ENCODE measurements at regions not wholly inside any gene's neighbourhood (a gene's known extent, or its start where the extent isn't known, plus 50 kb on each side); places are given as distances from the start of the nearest gene placed in this dataset.

- POLR2A ChIA-PET = no interaction called here
- Histone ChIP-seq H3K4me3 (no peak overlapping the region), H3K27ac (no peak overlapping the region), H3K4me2 (no peak overlapping the region), H3K4me1 (no peaks in the 10 kb centered on the region), H3K9me3 (no peaks in the 10 kb centered on the region)
- FAIRE-seq (no peak), ATAC-seq (no peak), DNase-seq (ENCODE audit: low read depth in 1 of 2, low spot score in 1 of 2) (no peak)
- CTCF ChIA-PET = no interaction called here
- 36% methylated on average over 6 of the region's 6 CpGs for WGBS (ENCODE audit: missing lambda C conversion rate)
- no peak for TF ChIP-seq RCOR1 (IDR thresholded peaks at IDR 0.05; ENCODE audit: low read depth, low read length)
- no peak for TF ChIP-seq RAD21 (conservative IDR thresholded peaks at IDR 0.05 in 1 of 2, IDR thresholded peaks at IDR 0.05 in 1 of 2)
- no peak for TF ChIP-seq ATOH8 (CRISPR knock-in tag; IDR thresholded peaks at IDR 0.05; ENCODE audit: low read depth)
- no peak for TF ChIP-seq FOSL2 (IDR thresholded peaks at IDR 0.05)
- TF ChIP-seq FOSL2 (CRISPR knock-in tag; IDR thresholded peaks at IDR 0.05) = no peak
- no peak for TF ChIP-seq NPAS2 (CRISPR knock-in tag; IDR thresholded peaks at IDR 0.05; ENCODE audit: borderline replicate concordance)
- no peak for TF ChIP-seq RARB (CRISPR knock-in tag; IDR thresholded peaks at IDR 0.05)
- no peak for TF ChIP-seq RFX5 (IDR thresholded peaks at IDR 0.05)
Observed at GRCh38 chr3:59519094-59519493, 469.3 kb upstream of the CFAP20DC start.

- Histone ChIP-seq H3K4me1 (no peaks in the 10 kb centered on the region), H3K9me3 (no peaks in the 10 kb centered on the region), H3K27ac (no peak overlapping the region), H3K4me2 (no peak overlapping the region), H3K4me3 (no peak overlapping the region)
- POLR2A ChIA-PET = no interaction called here
- DNase-seq (ENCODE audit: low read depth in 1 of 2, low spot score in 1 of 2) = no peak
- no peak for FAIRE-seq
- CTCF ChIA-PET = interaction anchor here (1.5 kb wide), 1 partner anchor 57 kb away, joined by 3 read pairs; no protein-coding TSS in a partner anchor
- ATAC-seq = no peak
- 70% methylated on average over 14 of the region's 14 CpGs for WGBS (ENCODE audit: missing lambda C conversion rate)
- no peak for TF ChIP-seq MAZ (IDR thresholded peaks at IDR 0.05; ENCODE audit: borderline replicate concordance, low read depth, low read length)
- TF ChIP-seq USF2 (IDR thresholded peaks at IDR 0.05) = no peak
- TF ChIP-seq JUN (IDR thresholded peaks at IDR 0.05) = no peak
- TF ChIP-seq HEYL (CRISPR knock-in tag; IDR thresholded peaks at IDR 0.05) = no peak
- no peak for TF ChIP-seq CTCF (IDR thresholded peaks at IDR 0.05)
- TF ChIP-seq CHD2 (IDR thresholded peaks at IDR 0.05; ENCODE audit: low read length, partially characterized antibody) = no peak
- TF ChIP-seq HDAC2 (IDR thresholded peaks at IDR 0.05) = no peak
- TF ChIP-seq TP53 (CRISPR knock-in tag; IDR thresholded peaks at IDR 0.05) = no peak
- TF ChIP-seq MAFK (IDR thresholded peaks at IDR 0.05; ENCODE audit: partially characterized antibody) = no peak
Observed at GRCh38 chr3:59518283-59519055, 468.6 kb upstream of the CFAP20DC start.

GRCh38 chr3:59517388-59517787, 467.6 kb upstream of the CFAP20DC start:
- no peaks in the 10 kb centered on the region for H3K9me3 ChIP-seq
- POLR2A ChIA-PET = no interaction called here
- H3K27ac ChIP-seq = no peak overlapping the region
- CTCF ChIA-PET = interaction anchor here (1.5 kb wide), 1 partner anchor 58 kb away, joined by 3 read pairs; no protein-coding TSS in a partner anchor
- ATAC-seq (no peak), FAIRE-seq (no peak), DNase-seq (ENCODE audit: low read depth in 1 of 2, low spot score in 1 of 2) (no peak)
- H3K4me1 ChIP-seq = no peaks in the 10 kb centered on the region
- TF ChIP-seq KDM1A (IDR thresholded peaks at IDR 0.05; ENCODE audit: low read depth) (no peak), NFE2L2 (conservative IDR thresholded peaks at IDR 0.05; ENCODE audit: low read length) (no peak), JUNB (IDR thresholded peaks at IDR 0.05) (no peak), POLR2AphosphoS2 (conservative IDR thresholded peaks at IDR 0.05; ENCODE audit: low read length) (no peak), POLR2A (IDR thresholded peaks at IDR 0.05; ENCODE audit: low read length) (no peak)
- WGBS (ENCODE audit: missing lambda C conversion rate) = 42% methylated on average over 4 of the region's 4 CpGs
- no peak overlapping the region for H3K4me2 ChIP-seq
- no peak overlapping the region for H3K4me3 ChIP-seq
